ENCODE measurements at regions not wholly inside any gene's neighbourhood (a gene's known extent, or its start where the extent isn't known, plus 50 kb on each side); places are given as distances from the start of the nearest gene placed in this dataset.
A peak's percentile ranks its signal among the peaks of the same experiment; 100 is the strongest.
"Not testable (repeated sequence)": the region's sequence is repeated elsewhere in the genome, so short reads cannot be mapped to it uniquely, and the experiment has no call there.

GRCh38 chr5:162811071-162811470, 626.3 kb upstream of the CCNG1 start:
- DNase-seq = no peak

GRCh38 chr5:162816816-162817215, 620.6 kb upstream of the CCNG1 start:
- no peak for DNase-seq

- no peak for DNase-seq
Measured at GRCh38 chr5:162817364-162817763, 620.0 kb upstream of the CCNG1 start.

- not testable (repeated sequence) for DNase-seq
Measured at GRCh38 chr5:162821664-162822063, 615.7 kb upstream of the CCNG1 start.

GRCh38 chr5:162824360-162824759, 613.0 kb upstream of the CCNG1 start:
- no peak for DNase-seq

GRCh38 chr5:162837155-162837554, 600.2 kb upstream of the CCNG1 start:
- DNase-seq = no peak

- DNase-seq = no peak
Measured at GRCh38 chr5:162842727-162843126, 594.7 kb upstream of the CCNG1 start.

- DNase-seq = no peak
Measured at GRCh38 chr5:162852134-162852533, 585.3 kb upstream of the CCNG1 start.

GRCh38 chr5:162858770-162859169, 578.6 kb upstream of the CCNG1 start:
- DNase-seq = no peak

GRCh38 chr5:162870966-162871365, 566.4 kb upstream of the CCNG1 start:
- DNase-seq = no peak

- no peak for DNase-seq
Measured at GRCh38 chr5:162882629-162883028, 554.8 kb upstream of the CCNG1 start.

GRCh38 chr5:162886717-162887116, 550.7 kb upstream of the CCNG1 start:
- DNase-seq = no peak

- DNase-seq = no peak
Measured at GRCh38 chr5:162888268-162888667, 549.1 kb upstream of the CCNG1 start.

GRCh38 chr5:162911873-162912272, 525.5 kb upstream of the CCNG1 start:
- DNase-seq = no peak

- no peak for DNase-seq
Measured at GRCh38 chr5:162916368-162916767, 521.0 kb upstream of the CCNG1 start.

GRCh38 chr5:162929104-162929503, 508.3 kb upstream of the CCNG1 start:
- no peak for DNase-seq

- no peak for DNase-seq
Measured at GRCh38 chr5:162931501-162931900, 505.9 kb upstream of the CCNG1 start.

- no peak for DNase-seq
Measured at GRCh38 chr5:162939991-162940390, 497.4 kb upstream of the CCNG1 start.

- DNase-seq = no peak
Measured at GRCh38 chr5:162948677-162949076, 488.7 kb upstream of the CCNG1 start.

- no peak for DNase-seq
Measured at GRCh38 chr5:162956570-162956969, 480.8 kb upstream of the CCNG1 start.

GRCh38 chr5:162964144-162964543, 473.3 kb upstream of the CCNG1 start:
- not testable (repeated sequence) for DNase-seq

- DNase-seq = peak in 2 of 14 donors; percentile 8 to 65
Measured at GRCh38 chr5:162990063-162990462, 447.3 kb upstream of the CCNG1 start.

- no peak for DNase-seq
Measured at GRCh38 chr5:162990856-162991497, 446.4 kb upstream of the CCNG1 start.

- DNase-seq = no peak
Measured at GRCh38 chr5:162995568-162995967, 441.8 kb upstream of the CCNG1 start.

GRCh38 chr5:162996053-162996452, 441.3 kb upstream of the CCNG1 start:
- no peak for DNase-seq

Measured in C1 segment of cervical spinal cord (tissue), 14 donors.